ENCODE measurements at regions not wholly inside any gene's neighbourhood (a gene's known extent, or its start where the extent isn't known, plus 50 kb on each side); places are given as distances from the start of the nearest gene placed in this dataset.
A peak's percentile ranks its signal among the peaks of the same experiment; 100 is the strongest.

GRCh38 chr10:84075226-84076046 is 63.9 kb upstream of the GHITM start:
- no peak for DNase-seq

GRCh38 chr10:84076047-84076388 is 63.3 kb upstream of the GHITM start:
- DNase-seq: peak; percentile 7

DNA sequence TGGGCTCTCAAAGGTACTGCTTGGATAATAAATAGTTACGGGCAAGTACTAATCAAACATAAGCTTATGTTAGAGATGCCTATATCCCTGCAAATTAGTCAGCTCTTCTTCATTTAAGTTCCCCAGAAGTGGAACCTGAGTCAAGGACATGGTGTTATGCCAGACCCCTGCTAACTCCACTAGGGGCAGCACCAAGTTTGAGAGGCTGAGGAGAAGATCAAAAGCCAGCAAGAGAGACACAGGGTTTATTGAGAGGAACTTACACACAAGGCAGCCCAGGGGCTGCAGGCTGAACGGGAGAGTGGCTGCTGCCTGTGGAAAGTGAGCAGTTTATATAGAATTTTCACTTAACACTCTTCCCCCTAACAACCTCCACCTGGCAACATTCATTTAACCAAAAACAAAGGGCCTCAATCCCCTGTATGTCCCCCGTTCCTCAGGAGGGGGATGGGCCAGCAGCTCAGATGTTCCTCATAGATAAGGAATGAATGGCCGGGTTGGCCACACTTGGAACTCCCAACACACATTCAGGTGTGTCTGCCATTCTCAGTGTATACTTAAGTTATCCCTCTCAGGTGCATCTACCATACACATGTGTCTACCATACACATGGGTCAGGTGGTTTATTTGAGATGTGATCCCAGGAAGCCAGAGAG is 62.6 kb upstream of the GHITM start:
- peak; percentile 4 for DNase-seq

DNA sequence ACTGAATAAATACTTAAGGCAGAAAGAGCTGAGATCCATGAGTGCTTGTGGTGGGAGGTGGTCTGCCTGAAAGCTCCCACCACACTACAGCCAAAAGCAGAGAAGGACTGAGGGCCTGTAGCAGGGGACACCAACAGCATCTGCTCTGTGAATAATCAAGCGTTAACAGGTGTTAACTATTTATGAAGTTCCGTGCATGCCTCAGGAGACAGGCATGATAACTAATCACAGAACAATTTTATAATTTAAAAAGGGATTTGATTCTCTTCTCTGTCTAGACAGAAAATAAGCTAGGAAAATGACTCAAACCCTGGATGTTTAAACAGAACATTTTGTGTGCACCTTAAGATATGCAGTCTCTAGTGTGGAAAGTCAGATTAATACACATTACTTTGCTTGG is 61.5 kb upstream of the GHITM start:
- peak; percentile 25 for DNase-seq

GRCh38 chr10:84078771-84079170 is 60.5 kb upstream of the GHITM start:
- DNase-seq: no peak

DNA sequence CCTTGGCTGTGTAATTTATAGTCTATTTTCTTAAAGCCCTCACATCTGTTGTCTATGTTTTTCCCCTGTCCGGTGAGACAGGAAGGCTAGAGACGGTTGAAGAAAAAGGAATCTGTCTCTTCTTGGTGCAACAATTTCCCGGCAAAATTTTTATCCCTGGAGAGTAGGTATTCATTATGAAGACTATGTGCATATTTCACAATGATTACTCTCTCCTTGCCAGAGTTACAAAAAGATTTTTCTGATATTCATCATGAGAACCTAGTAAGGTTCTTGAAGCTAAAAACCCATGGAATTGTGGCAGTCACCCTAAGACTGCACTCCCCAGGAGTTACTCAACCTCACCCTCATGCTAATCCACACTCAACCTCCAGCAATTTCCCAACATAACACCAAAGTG is 55.0 kb upstream of the GHITM start:
- no peak for DNase-seq

- DNase-seq: no peak
Observed at GRCh38 chr10:84087202-84087601, 52.1 kb upstream of the GHITM start.

- peak; percentile 4 for DNase-seq
Observed at GRCh38 chr10:84088626-84089025, 50.7 kb upstream of the GHITM start.

DNA sequence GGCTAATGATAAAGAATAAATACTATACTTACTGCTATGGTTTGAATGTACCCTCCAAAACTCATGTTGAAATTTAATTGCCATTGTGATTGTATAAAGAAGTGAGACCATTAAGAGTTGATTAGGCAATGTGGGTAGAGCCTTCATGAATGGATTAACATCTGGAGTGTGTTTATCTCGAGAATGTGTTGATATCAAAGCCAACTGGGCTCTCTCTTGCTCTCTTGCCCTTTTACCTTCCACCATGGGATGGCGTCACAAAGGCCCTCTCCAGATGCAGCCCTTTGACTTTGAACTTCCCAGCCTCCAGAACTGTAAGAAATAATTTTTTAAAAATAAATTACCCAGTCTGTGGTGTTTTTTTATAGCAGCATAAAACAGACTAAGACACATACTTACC is 50.1 kb upstream of the GHITM start:
- no peak for DNase-seq
